Loucy (cell line): ENCODE measurements at regions not wholly inside any gene's neighbourhood (a gene's known extent, or its start where the extent isn't known, plus 50 kb on each side); places are given as distances from the start of the nearest gene placed in this dataset.

Experiments
- EZH2phosphoT487 ChIP-seq: fragments of 200-600 bp; IDR thresholded peaks from 2 replicates; pipeline ENCODE4 v1.6.1; 2018; ENCODE audit warnings: antibody characterized with exemption, mild to moderate bottlenecking, moderate library complexity, borderline replicate concordance
- TF ChIP-seq, protein P1 (sequence below): fragments of 200-600 bp; sonication (generic); conservative IDR thresholded peaks from 2 replicates; pipeline ENCODE4 v1.5.1; 2014; ENCODE audit warnings: mild to moderate bottlenecking, antibody characterized with exemption, low read length

DNA sequence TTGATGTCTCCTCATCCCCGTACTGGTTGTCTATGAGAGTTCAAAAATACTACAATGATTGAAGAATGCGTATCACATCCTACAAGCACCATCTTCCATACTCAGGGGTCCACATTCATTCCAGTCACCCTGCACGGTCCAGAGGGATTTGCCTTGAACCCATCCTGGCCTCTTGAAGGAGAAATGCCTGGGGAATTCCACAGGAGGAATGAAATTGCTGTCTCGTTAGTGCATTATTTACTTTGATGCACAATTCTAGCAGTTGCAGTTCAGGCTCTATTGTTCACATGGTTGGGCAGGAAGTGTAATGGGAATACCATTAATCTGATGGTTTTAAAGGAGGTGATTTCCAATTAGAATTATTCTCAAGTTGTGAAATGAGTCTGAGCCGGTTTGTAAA, 369.1 kb upstream of the XYLT1 start:
- TF ChIP-seq, protein P1, sequence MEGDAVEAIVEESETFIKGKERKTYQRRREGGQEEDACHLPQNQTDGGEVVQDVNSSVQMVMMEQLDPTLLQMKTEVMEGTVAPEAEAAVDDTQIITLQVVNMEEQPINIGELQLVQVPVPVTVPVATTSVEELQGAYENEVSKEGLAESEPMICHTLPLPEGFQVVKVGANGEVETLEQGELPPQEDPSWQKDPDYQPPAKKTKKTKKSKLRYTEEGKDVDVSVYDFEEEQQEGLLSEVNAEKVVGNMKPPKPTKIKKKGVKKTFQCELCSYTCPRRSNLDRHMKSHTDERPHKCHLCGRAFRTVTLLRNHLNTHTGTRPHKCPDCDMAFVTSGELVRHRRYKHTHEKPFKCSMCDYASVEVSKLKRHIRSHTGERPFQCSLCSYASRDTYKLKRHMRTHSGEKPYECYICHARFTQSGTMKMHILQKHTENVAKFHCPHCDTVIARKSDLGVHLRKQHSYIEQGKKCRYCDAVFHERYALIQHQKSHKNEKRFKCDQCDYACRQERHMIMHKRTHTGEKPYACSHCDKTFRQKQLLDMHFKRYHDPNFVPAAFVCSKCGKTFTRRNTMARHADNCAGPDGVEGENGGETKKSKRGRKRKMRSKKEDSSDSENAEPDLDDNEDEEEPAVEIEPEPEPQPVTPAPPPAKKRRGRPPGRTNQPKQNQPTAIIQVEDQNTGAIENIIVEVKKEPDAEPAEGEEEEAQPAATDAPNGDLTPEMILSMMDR, result no peak
- TF ChIP-seq EZH2phosphoT487, result no peak
